HK-2 (cell line): ENCODE measurements at regions not wholly inside any gene's neighbourhood (a gene's known extent, or its start where the extent isn't known, plus 50 kb on each side); places are given as distances from the start of the nearest gene placed in this dataset.
A peak's percentile ranks its signal among the peaks of the same experiment; 100 is the strongest.
"Not testable (repeated sequence)": the region's sequence is repeated elsewhere in the genome, so short reads cannot be mapped to it uniquely, and the experiment has no call there.

Experiments
- DNase-seq: peaks from one replicate; pipeline ENCODE4 v3.0.0-alpha.2; 2018; ENCODE audit not compliant: unreplicated experiment

DNA sequence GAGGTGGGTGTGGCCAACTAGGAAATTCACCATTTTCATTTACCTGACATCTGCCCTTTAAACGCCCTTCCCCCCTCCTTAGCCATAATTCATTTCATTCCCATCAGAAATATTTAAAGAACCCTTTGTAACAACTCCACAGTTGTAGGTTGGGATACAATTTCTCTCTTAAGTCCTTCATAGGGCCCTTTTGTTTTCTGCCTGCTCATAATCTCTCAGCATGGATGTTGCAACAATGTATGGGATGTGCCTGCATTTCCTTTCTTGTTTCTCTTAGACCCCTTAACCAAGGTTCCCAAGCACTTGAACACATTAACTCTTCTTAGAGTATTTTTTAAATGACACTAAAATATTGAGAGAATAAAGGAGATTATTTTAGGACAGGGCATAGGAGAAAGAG lies 51.7 kb upstream of the MYO10 start:
- DNase-seq = no peak

GRCh38 chr5:16990817-16991520 lies 54.9 kb upstream of the MYO10 start:
- not testable (repeated sequence) for DNase-seq

DNA sequence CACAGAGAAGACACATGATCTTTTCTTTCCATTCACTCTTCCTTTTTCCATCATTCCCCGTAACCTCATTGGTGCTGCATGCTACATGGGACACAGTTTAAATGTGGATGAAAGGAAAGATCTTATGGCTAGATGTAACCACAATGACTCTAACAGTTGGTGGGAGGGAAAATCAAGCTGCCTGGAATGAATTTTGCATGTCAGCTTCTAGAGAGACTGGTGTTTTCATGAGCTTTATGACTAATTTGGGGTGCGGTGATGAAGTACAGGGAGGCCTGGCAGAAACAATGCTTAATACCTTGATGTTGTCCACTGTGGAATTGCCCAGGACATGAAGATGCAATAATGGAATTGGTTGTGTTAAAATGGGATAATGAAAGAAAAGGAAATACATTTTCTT lies 55.9 kb upstream of the MYO10 start:
- no peak for DNase-seq

DNA sequence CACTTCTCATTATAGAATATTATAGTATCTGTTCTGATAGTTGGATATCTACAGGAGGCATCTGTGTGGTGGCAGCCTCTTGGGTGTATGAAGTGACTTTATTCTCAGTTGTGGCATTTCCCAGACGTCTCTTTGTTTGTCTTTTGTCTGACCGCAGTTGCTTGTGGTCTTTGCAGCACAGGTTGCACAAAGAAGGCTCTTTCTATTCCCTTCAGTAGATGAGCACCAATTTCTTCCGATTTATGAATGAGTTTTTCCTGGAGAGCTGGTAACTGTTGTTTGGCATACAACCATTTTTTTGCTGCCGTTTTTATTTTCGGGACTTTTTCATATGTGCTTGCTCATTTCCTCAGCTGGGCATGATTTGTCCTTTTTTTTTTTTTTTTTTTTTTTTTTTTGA lies 56.4 kb upstream of the MYO10 start:
- no peak for DNase-seq

- DNase-seq = no peak
Observed at GRCh38 chr5:16994565-16994964, 58.5 kb upstream of the MYO10 start.

- no peak for DNase-seq
Observed at GRCh38 chr5:16995372-16995771, 59.3 kb upstream of the MYO10 start.

DNA sequence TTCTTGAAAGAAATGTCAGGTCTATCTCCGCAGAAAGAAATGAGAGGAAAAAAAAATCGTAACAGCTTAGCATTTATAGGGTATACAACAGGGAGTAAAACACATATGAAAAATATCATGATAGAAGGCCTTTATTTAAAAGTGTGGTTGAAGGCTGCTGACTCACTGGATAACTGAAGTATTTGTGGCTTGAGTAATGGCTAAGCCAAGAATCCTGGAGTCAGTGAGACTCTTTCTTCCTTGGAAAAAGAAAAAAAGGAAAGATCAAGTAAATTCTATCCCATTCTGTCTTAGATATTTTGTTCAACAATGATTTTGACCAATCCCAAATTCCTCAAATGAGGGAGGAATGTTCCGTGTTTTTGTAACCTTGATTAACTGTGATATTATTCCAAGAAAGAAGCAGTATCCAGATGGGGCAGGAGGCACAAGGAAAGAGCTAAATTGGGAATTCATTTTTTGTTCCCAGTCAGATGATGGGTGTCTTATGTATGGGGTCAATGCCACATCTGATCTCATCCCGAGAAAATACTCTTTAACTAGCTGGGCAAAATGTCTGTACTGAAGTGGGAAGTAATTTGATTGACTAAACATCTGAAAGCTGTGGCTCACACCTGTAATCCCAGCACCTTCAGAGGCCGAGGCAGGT lies 64.3 kb upstream of the MYO10 start:
- peak; percentile 14 for DNase-seq

DNA sequence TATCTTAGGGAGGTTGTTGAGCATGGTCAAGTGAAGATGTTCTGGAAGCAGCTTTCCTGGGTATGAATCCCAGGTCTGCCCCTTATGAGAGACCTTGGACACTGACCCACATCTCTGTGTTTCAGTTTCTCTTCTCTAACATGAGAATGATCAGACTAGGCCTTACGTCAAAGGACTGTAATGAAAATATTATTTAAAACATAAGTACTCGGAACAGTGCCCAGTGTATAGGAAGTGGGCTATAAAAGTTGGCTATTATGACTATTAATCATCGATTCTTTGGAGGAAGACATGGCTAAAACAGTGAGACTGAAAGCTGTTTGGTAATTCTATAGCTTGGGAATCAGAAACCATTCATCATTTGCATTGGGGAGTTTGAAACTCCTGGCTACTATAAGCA lies 65.3 kb upstream of the MYO10 start:
- DNase-seq = no peak

DNA sequence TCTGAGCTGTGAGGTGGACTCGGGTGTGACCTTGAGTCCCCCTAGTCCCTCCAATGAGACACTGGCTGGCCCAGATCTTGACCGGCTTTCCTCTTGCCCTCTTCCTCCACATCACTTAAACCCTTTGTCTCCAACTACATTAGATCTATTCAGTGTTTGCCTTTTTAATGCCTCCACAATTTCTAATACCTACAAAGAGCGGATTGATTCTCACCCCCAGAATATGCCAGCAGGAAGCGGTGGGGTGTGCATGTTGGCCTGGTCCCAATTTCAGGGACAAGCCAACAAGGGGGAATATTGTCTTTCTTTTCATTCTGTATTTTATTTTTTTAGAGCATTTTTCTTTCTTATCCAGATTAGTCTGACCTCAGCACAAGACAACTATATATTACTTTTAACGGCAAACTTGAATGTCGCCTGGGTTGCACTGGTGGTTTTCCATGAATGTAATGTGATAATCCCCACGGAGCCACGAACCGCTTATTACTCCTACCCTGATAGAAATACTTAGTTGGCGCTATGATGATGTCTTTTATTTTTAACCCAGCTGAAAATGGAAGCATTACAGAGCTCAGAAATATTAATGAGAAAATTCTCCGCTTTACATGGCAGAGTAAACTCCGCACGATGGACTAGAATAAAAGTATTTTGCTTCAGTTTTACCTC lies 68.5 kb upstream of the MYO10 start:
- DNase-seq = no peak

DNA sequence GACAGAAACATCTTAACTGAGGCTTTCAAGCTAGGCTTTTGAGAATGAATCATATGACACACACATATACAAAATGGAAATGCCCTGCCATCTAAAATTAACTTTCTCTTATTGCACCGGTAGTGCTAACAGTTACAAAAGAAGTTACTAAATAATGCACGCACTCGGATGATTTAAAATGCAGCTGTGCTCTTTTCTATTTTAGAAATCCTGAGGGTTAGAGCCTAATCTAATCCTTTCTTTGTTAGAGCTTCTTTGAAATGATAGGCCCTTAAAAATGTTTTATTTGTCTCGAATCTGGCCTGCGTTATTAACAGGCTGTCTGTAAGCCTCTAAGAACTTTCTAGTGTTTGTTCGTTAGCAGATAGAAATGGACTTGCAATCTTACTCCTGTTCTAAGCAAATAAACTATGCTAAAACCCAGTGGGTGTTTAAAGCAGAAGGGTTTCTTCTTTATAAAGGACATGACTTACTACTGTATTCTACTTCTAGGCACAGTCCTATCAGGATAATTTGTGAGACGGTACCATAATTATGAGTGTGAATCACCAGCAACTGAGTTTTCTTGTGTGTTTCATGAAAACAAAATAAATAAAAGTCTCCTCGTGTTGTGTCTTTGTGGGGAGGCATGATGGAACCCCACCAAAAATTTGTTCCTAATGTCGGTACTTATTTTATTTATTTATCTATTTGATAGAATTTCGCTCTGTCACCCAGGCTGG lies 69.2 kb upstream of the MYO10 start:
- DNase-seq = no peak

- no peak for DNase-seq
Observed at GRCh38 chr5:17012289-17012688, 76.2 kb upstream of the MYO10 start.

- DNase-seq = peak; percentile 26
Observed at GRCh38 chr5:17014686-17015085, 78.6 kb upstream of the MYO10 start.

- no peak for DNase-seq
Observed at GRCh38 chr5:17018871-17019270, 82.8 kb upstream of the MYO10 start.

- DNase-seq = no peak
Observed at GRCh38 chr5:17019324-17019723, 83.2 kb upstream of the MYO10 start.

GRCh38 chr5:17020678-17021601 lies 84.9 kb upstream of the MYO10 start:
- no peak for DNase-seq

GRCh38 chr5:17021602-17021932 lies 85.5 kb upstream of the MYO10 start:
- DNase-seq = no peak

DNA sequence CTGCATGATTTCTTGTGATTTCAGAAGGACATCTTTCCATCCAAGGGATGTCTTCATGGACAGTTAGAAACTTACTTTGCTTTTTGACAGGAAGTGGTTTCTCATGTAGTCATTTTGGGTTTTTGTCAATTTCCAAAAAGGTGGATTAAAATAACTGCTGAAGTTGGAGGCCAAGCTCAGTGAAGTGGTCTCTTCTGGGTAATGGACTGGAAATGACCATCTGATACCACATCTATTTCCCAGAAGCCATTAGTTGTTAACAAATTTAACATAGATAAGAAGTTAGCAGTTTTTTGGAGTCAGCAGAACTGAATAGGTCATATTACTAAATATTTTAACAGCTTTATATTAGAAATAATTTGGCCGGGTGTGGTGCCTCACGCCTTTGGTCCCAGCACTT lies 86.2 kb upstream of the MYO10 start:
- no peak for DNase-seq

- peak; percentile 5 for DNase-seq
Observed at GRCh38 chr5:17024686-17025180, 88.6 kb upstream of the MYO10 start.

DNA sequence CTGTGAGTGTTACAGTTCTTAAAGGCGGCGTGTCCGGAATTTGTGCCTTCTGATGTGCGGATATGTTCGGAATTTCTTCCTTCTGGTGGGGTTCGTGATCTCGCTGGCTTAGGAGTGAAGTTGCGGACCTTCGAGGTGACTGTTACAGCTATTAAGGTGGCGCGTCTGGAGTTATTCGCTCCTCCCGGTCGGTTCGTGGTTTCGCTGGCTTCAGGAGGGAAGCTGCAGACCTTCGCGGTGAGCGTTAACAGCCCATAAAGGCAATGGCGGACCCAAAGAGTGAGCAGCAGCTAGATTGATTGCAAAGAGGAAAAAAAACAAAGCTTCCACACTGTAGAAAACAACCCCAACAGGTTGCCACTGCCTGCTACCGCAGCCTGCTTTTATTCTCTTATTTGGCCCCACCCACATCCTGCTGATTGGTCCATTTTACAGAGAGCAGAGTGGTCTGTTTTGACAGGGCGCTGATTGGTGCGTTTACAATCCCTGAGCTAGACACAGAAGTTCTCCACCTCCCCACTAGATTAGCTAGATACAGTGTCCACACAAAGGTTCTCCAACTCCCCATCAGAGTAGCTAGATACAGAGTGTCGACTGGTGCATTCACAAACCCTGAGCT lies 95.7 kb upstream of the MYO10 start:
- DNase-seq = not testable (repeated sequence)

GRCh38 chr5:17032314-17032985 lies 96.4 kb upstream of the MYO10 start:
- not testable (repeated sequence) for DNase-seq
